ENCODE measurements at regions not wholly inside any gene's neighbourhood (a gene's known extent, or its start where the extent isn't known, plus 50 kb on each side); places are given as distances from the start of the nearest gene placed in this dataset.

GRCh38 chr22:47727641-47728040 is 965.2 kb downstream of the TBC1D22A start:
- TF ChIP-seq CTCF (IDR thresholded peaks at IDR 0.05 in 8 of 11, conservative IDR thresholded peaks at IDR 0.05 in 3 of 11) (no peak), POLR2AphosphoS5 (IDR thresholded peaks at IDR 0.05) (no peak), POLR2A (IDR thresholded peaks at IDR 0.05) (no peak)

Data from spleen (tissue), 7 donors.